Skeletal muscle tissue (tissue), 3 donors: ENCODE measurements at regions not wholly inside any gene's neighbourhood (a gene's known extent, or its start where the extent isn't known, plus 50 kb on each side); places are given as distances from the start of the nearest gene placed in this dataset.
"Not testable (repeated sequence)": the region's sequence is repeated elsewhere in the genome, so short reads cannot be mapped to it uniquely, and the experiment has no call there.

ENCODE experiments used
- H3K27ac ChIP-seq: one replicate; pipeline ENCODE4 v1.7.0; 2013; ENCODE audit warnings: mild to moderate bottlenecking, low read depth, low read length, inconsistent platforms
- H3K27me3 ChIP-seq, 3 donors: one replicate each; pipeline ENCODE4 v1.7.0; 2013; ENCODE audit warnings: low read length in 3 of 3; ENCODE audit not compliant: control insufficient read depth in 3 of 3, insufficient read depth in 3 of 3
- H3K36me3 ChIP-seq, 3 donors: one replicate each; pipeline ENCODE4 v1.7.0; 2013; ENCODE audit warnings: low read length in 3 of 3; ENCODE audit not compliant: control insufficient read depth in 3 of 3, insufficient read depth in 3 of 3
- H3K4me1 ChIP-seq, 3 donors: one replicate each; pipeline ENCODE4 v1.7.0; 2013; ENCODE audit warnings: low read length in 3 of 3, mild to moderate bottlenecking in 3 of 3; ENCODE audit not compliant: control insufficient read depth in 3 of 3, insufficient read depth in 3 of 3
- H3K4me3 ChIP-seq, 3 donors: one replicate each; pipeline ENCODE4 v1.7.0; 2013; ENCODE audit warnings: low read length in 3 of 3
- H3K9ac ChIP-seq, 3 donors: one replicate each; pipeline ENCODE4 v1.7.0; 2013; ENCODE audit warnings: low read length in 3 of 3, mild to moderate bottlenecking in 3 of 3, moderate library complexity in 2 of 3, low read depth in 1 of 3
- H3K9me3 ChIP-seq, 3 donors: one replicate each; pipeline ENCODE4 v1.7.0; 2013; ENCODE audit warnings: low read length in 3 of 3; ENCODE audit not compliant: control insufficient read depth in 3 of 3
- donor health status: Osteomylitis.

- H3K4me3 ChIP-seq = no peak overlapping the region
- no peaks in the 10 kb centered on the region for H3K9me3 ChIP-seq
- H3K27ac ChIP-seq = no peak overlapping the region
- no peak overlapping the region for H3K9ac ChIP-seq
- no peaks in the 10 kb centered on the region for H3K27me3 ChIP-seq
- H3K36me3 ChIP-seq = no peaks in the 10 kb centered on the region
- H3K4me1 ChIP-seq = peaks cover 5% of the 10 kb centered on the region in 3 donors
These were observed 465.0 kb upstream of the HSF2 start for GRCh38 chr6:121934451-121934850.

GRCh38 chr6:121940728-121941127, 458.7 kb upstream of the HSF2 start:
- no peaks in the 10 kb centered on the region for H3K36me3 ChIP-seq
- no peaks in the 10 kb centered on the region for H3K27me3 ChIP-seq
- H3K9me3 ChIP-seq = no peaks in the 10 kb centered on the region
- no peaks in the 10 kb centered on the region for H3K4me1 ChIP-seq
- H3K9ac ChIP-seq = no peak overlapping the region
- no peak overlapping the region for H3K4me3 ChIP-seq
- H3K27ac ChIP-seq = no peak overlapping the region

- no peaks in the 10 kb centered on the region for H3K9me3 ChIP-seq
- H3K4me3 ChIP-seq = no peak overlapping the region
- H3K9ac ChIP-seq = no peak overlapping the region
- no peaks in the 10 kb centered on the region for H3K36me3 ChIP-seq
- no peaks in the 10 kb centered on the region for H3K4me1 ChIP-seq
- no peaks in the 10 kb centered on the region for H3K27me3 ChIP-seq
- H3K27ac ChIP-seq = no peak overlapping the region
These were observed 455.1 kb upstream of the HSF2 start for GRCh38 chr6:121944354-121944753.

- no peaks in the 10 kb centered on the region for H3K36me3 ChIP-seq
- no peak overlapping the region for H3K27ac ChIP-seq
- no peaks in the 10 kb centered on the region for H3K9me3 ChIP-seq
- H3K4me3 ChIP-seq = no peak overlapping the region
- no peak overlapping the region for H3K9ac ChIP-seq
- no peaks in the 10 kb centered on the region for H3K4me1 ChIP-seq
- no peaks in the 10 kb centered on the region for H3K27me3 ChIP-seq
These were observed 448.3 kb upstream of the HSF2 start for GRCh38 chr6:121951123-121951522.

- H3K9ac ChIP-seq = no peak overlapping the region
- H3K27ac ChIP-seq = no peak overlapping the region
- no peaks in the 10 kb centered on the region for H3K4me1 ChIP-seq
- H3K4me3 ChIP-seq = no peak overlapping the region
- H3K27me3 ChIP-seq = no peaks in the 10 kb centered on the region
- H3K36me3 ChIP-seq = no peaks in the 10 kb centered on the region
- no peaks in the 10 kb centered on the region for H3K9me3 ChIP-seq
These were observed 447.5 kb upstream of the HSF2 start for GRCh38 chr6:121951918-121952379.

- not testable (repeated sequence) for H3K27me3 ChIP-seq, H3K9ac ChIP-seq, H3K9me3 ChIP-seq, H3K27ac ChIP-seq, H3K4me1 ChIP-seq, H3K36me3 ChIP-seq, H3K4me3 ChIP-seq
These were observed 444.1 kb upstream of the HSF2 start for GRCh38 chr6:121955401-121955800.

GRCh38 chr6:121956782-121957181, 442.7 kb upstream of the HSF2 start:
- Histone ChIP-seq H3K4me1 (no peaks in the 10 kb centered on the region), H3K4me3 (no peak overlapping the region), H3K9ac (no peak overlapping the region), H3K9me3 (no peaks in the 10 kb centered on the region), H3K36me3 (no peaks in the 10 kb centered on the region), H3K27me3 (no peaks in the 10 kb centered on the region), H3K27ac (no peak overlapping the region)

- Histone ChIP-seq H3K27ac (no peak overlapping the region), H3K9ac (no peak overlapping the region)
These were observed 440.0 kb upstream of the HSF2 start for GRCh38 chr6:121959501-121959900.

GRCh38 chr6:121961619-121962125, 437.8 kb upstream of the HSF2 start:
- no peak overlapping the region for H3K27ac ChIP-seq
- H3K27me3 ChIP-seq = no peaks in the 10 kb centered on the region
- H3K4me1 ChIP-seq = no peaks in the 10 kb centered on the region
- no peaks in the 10 kb centered on the region for H3K36me3 ChIP-seq
- no peaks in the 10 kb centered on the region for H3K9me3 ChIP-seq
- H3K4me3 ChIP-seq = no peak overlapping the region
- H3K9ac ChIP-seq = no peak overlapping the region

More at GRCh38 chr6:121959501-121959900, 440.0 kb upstream of the HSF2 start:
- Histone ChIP-seq H3K4me3 (no peak overlapping the region), H3K27me3 (no peaks in the 10 kb centered on the region), H3K4me1 (no peaks in the 10 kb centered on the region), H3K9me3 (no peaks in the 10 kb centered on the region), H3K36me3 (no peaks in the 10 kb centered on the region)

- Histone ChIP-seq H3K27me3 (no peaks in the 10 kb centered on the region), H3K4me3 (no peak overlapping the region), H3K9me3 (no peaks in the 10 kb centered on the region), H3K27ac (no peak overlapping the region), H3K9ac (no peak overlapping the region), H3K4me1 (no peaks in the 10 kb centered on the region), H3K36me3 (no peaks in the 10 kb centered on the region)
These were observed 435.6 kb upstream of the HSF2 start for GRCh38 chr6:121963826-121964225.

GRCh38 chr6:121965739-121966138, 433.7 kb upstream of the HSF2 start:
- no peaks in the 10 kb centered on the region for H3K36me3 ChIP-seq
- no peaks in the 10 kb centered on the region for H3K4me1 ChIP-seq
- no peaks in the 10 kb centered on the region for H3K27me3 ChIP-seq
- H3K9ac ChIP-seq = no peak overlapping the region
- no peak overlapping the region for H3K4me3 ChIP-seq
- no peaks in the 10 kb centered on the region for H3K9me3 ChIP-seq
- H3K27ac ChIP-seq = no peak overlapping the region
